GM19193 (cell line): ENCODE measurements at regions not wholly inside any gene's neighbourhood (a gene's known extent, or its start where the extent isn't known, plus 50 kb on each side); places are given as distances from the start of the nearest gene placed in this dataset.

Source experiments
- POLR2A ChIP-seq: IDR thresholded peaks from 4 replicates; pipeline ENCODE4 v1.6.1; 2011; ENCODE audit not compliant: insufficient read depth, insufficient read length; ENCODE audit errors: extremely low read depth

- no peak for TF ChIP-seq POLR2A
These were observed 92.1 kb upstream of the GRK3 start for GRCh38 chr22:25472382-25472781.

- TF ChIP-seq POLR2A, result no peak
These were observed 89.0 kb upstream of the GRK3 start for GRCh38 chr22:25475257-25476022.

GRCh38 chr22:25477358-25477757 is 87.1 kb upstream of the GRK3 start:
- no peak for TF ChIP-seq POLR2A

- no peak for TF ChIP-seq POLR2A
These were observed 86.4 kb upstream of the GRK3 start for GRCh38 chr22:25478111-25478510.

GRCh38 chr22:25478528-25478927 is 85.9 kb upstream of the GRK3 start:
- no peak for TF ChIP-seq POLR2A

GRCh38 chr22:25482091-25482760 is 82.2 kb upstream of the GRK3 start:
- no peak for TF ChIP-seq POLR2A

GRCh38 chr22:25482868-25483639 is 81.4 kb upstream of the GRK3 start:
- no peak for TF ChIP-seq POLR2A

- TF ChIP-seq POLR2A, result no peak
These were observed 80.5 kb upstream of the GRK3 start for GRCh38 chr22:25483931-25484330.

GRCh38 chr22:25484521-25485315 is 79.8 kb upstream of the GRK3 start:
- TF ChIP-seq POLR2A, result no peak

- TF ChIP-seq POLR2A, result no peak
These were observed 78.6 kb upstream of the GRK3 start for GRCh38 chr22:25485626-25486545.

GRCh38 chr22:25487508-25487907 is 77.0 kb upstream of the GRK3 start:
- no peak for TF ChIP-seq POLR2A

GRCh38 chr22:25488244-25489020 is 76.0 kb upstream of the GRK3 start:
- no peak for TF ChIP-seq POLR2A

GRCh38 chr22:25489947-25490346 is 74.5 kb upstream of the GRK3 start:
- TF ChIP-seq POLR2A, result no peak
